NT2/D1 (cell line): ENCODE measurements at regions not wholly inside any gene's neighbourhood (a gene's known extent, or its start where the extent isn't known, plus 50 kb on each side); places are given as distances from the start of the nearest gene placed in this dataset.

Source experiments
- SUZ12 ChIP-seq: IDR thresholded peaks from 2 replicates; pipeline ENCODE4 v1.6.1; 2011; ENCODE audit not compliant: insufficient read length, insufficient read depth; ENCODE audit errors: extremely low read depth
- YY1 ChIP-seq: IDR thresholded peaks from 2 replicates; pipeline ENCODE4 v1.6.1; 2011; ENCODE audit not compliant: insufficient read length, insufficient read depth

DNA sequence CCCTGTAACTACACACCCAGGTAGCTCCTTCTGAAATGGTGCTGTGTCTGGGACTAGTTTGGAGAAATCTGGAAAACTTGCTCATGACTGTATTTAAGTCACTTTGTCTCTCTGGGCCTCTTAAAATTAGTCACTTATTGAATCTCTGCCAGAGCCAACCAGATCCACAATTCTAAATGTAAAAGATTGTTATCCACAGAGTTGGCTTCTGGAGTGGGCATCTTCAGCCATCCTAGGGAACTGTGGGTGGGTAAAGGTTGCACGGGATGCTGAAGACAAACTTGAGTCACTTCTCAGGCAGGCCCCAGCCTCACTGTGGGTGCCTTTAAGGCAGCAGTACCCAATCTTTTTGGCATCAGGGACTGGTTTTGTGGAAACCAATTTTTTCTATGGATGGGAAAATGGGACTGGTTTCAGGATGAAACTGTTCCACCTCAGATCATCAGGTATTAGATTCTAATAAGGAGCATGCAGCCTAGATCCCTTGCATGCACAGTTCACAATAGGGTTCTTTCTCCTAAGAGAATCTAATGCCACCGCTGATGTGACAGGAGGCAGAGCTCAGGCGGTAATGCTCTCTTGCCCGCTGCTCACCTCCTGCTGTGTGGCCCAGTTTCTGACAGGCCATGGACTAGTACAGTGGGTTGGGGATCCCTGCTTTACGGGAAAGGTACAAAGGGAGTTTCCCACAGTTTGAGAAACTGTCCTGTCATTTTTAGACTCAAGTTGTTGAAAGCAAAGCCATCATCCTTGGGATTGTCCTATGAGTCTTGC lies 98.3 kb upstream of the SPRED2 start:
- TF ChIP-seq YY1 (no peak), SUZ12 (no peak)
